ENCODE measurements at regions not wholly inside any gene's neighbourhood (a gene's known extent, or its start where the extent isn't known, plus 50 kb on each side); places are given as distances from the start of the nearest gene placed in this dataset.

DNA sequence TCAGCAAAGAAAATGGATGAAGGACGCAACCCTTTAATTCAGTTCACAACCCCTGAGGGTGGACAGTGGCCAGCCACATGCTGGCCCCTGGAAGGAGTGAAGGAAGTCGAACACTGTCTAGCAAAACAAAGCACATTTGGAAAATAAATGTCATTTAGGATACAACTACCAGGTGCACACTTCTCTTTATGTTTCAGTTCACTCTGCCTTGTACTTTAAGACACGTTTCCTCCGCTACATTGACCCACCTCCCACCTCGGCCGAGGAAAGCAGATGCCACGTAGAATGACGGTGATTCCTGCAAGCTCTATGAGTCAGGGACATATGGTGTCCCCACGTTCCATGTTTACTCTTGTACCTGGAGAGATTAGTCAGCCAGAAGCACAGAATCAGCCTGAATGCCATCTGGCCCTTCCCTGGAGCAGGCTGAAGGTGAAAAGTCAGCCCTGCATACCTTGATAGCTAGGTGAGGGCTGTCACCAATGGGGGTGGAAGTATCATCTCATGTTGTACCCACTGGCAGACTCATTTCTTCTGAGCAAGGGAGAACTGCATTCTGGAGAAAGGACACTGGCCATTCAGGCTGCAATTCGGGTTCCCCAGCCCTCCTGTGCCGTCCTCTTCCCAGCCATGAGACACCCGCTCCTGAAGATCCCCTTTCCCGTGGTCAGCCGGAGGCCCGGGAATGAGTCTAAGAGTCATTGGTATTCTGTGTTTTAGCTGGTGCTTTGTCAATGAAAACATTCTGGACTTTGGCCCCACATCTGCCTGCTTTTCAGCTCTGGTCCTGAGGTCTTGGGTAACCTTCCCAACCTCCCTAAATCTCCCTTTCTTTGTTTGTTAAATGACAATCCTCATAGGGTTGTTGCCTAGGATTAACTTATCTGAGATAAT, 60.6 kb downstream of the FOXA2 start (continued):
- TF ChIP-seq, protein P1, sequence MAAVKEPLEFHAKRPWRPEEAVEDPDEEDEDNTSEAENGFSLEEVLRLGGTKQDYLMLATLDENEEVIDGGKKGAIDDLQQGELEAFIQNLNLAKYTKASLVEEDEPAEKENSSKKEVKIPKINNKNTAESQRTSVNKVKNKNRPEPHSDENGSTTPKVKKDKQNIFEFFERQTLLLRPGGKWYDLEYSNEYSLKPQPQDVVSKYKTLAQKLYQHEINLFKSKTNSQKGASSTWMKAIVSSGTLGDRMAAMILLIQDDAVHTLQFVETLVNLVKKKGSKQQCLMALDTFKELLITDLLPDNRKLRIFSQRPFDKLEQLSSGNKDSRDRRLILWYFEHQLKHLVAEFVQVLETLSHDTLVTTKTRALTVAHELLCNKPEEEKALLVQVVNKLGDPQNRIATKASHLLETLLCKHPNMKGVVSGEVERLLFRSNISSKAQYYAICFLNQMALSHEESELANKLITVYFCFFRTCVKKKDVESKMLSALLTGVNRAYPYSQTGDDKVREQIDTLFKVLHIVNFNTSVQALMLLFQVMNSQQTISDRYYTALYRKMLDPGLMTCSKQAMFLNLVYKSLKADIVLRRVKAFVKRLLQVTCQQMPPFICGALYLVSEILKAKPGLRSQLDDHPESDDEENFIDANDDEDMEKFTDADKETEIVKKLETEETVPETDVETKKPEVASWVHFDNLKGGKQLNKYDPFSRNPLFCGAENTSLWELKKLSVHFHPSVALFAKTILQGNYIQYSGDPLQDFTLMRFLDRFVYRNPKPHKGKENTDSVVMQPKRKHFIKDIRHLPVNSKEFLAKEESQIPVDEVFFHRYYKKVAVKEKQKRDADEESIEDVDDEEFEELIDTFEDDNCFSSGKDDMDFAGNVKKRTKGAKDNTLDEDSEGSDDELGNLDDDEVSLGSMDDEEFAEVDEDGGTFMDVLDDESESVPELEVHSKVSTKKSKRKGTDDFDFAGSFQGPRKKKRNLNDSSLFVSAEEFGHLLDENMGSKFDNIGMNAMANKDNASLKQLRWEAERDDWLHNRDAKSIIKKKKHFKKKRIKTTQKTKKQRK (IDR thresholded peaks at IDR 0.05; ENCODE audit: low read length): no peak
- TF ChIP-seq RAD21 (CRISPR knock-in tag; IDR thresholded peaks at IDR 0.05): peak; percentile 72
- peak; percentile 94 for TF ChIP-seq MED1 (CRISPR knock-in tag; IDR thresholded peaks at IDR 0.05)
- TF ChIP-seq ZNF564 (CRISPR knock-in tag; IDR thresholded peaks at IDR 0.05): no peak
- TF ChIP-seq HINFP (CRISPR knock-in tag; IDR thresholded peaks at IDR 0.05; ENCODE audit: low read depth): peak; percentile 56; the same call in 1 of the 2 replicates
- no peak; the same call in 1 of the 2 replicates for TF ChIP-seq TSC22D2 (CRISPR knock-in tag; IDR thresholded peaks at IDR 0.05; ENCODE audit: borderline replicate concordance)
- TF ChIP-seq, protein P2, sequence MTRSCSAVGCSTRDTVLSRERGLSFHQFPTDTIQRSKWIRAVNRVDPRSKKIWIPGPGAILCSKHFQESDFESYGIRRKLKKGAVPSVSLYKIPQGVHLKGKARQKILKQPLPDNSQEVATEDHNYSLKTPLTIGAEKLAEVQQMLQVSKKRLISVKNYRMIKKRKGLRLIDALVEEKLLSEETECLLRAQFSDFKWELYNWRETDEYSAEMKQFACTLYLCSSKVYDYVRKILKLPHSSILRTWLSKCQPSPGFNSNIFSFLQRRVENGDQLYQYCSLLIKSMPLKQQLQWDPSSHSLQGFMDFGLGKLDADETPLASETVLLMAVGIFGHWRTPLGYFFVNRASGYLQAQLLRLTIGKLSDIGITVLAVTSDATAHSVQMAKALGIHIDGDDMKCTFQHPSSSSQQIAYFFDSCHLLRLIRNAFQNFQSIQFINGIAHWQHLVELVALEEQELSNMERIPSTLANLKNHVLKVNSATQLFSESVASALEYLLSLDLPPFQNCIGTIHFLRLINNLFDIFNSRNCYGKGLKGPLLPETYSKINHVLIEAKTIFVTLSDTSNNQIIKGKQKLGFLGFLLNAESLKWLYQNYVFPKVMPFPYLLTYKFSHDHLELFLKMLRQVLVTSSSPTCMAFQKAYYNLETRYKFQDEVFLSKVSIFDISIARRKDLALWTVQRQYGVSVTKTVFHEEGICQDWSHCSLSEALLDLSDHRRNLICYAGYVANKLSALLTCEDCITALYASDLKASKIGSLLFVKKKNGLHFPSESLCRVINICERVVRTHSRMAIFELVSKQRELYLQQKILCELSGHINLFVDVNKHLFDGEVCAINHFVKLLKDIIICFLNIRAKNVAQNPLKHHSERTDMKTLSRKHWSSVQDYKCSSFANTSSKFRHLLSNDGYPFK (CRISPR knock-in tag; IDR thresholded peaks at IDR 0.05; ENCODE audit: borderline replicate concordance): peak; percentile 83; the same call in 1 of the 2 replicates
- TF ChIP-seq NR2F1 (CRISPR knock-in tag; IDR thresholded peaks at IDR 0.05): peak in 1 of 2 experiments; percentile 58; a peak in 2 of 4 replicates
- no peak for TF ChIP-seq ZNF282 (IDR thresholded peaks at IDR 0.05; ENCODE audit: partially characterized antibody)
- peak; percentile 68; the same call in 1 of the 2 replicates for TF ChIP-seq SNAPC5 (CRISPR knock-in tag; IDR thresholded peaks at IDR 0.05; ENCODE audit: borderline replicate concordance)
- TF ChIP-seq RCOR2 (CRISPR knock-in tag; IDR thresholded peaks at IDR 0.05): peak; percentile 96
- peak; percentile 58; the same call in 1 of the 2 replicates for TF ChIP-seq FOXK2 (IDR thresholded peaks at IDR 0.05)
- TF ChIP-seq CTCF (CRISPR knock-in tag; IDR thresholded peaks at IDR 0.05): no peak
- TF ChIP-seq AGO2 (optimal IDR thresholded peaks at IDR 0.05; ENCODE audit: low read depth, low read length): no peak
- TF ChIP-seq KDM3A (CRISPR knock-in tag; IDR thresholded peaks at IDR 0.05; ENCODE audit: low read depth): peak; percentile 93
- TF ChIP-seq SMAD9 (CRISPR knock-in tag; IDR thresholded peaks at IDR 0.05): peak; percentile 88; the same call in 1 of the 2 replicates
- peak; percentile 28; the same call in 1 of the 2 replicates for TF ChIP-seq DR1 (CRISPR knock-in tag; IDR thresholded peaks at IDR 0.05)
- no peak; the same call in 1 of the 2 replicates for TF ChIP-seq SRY (CRISPR knock-in tag; IDR thresholded peaks at IDR 0.05)
- TF ChIP-seq MTF2 (CRISPR knock-in tag; IDR thresholded peaks at IDR 0.05; ENCODE audit: borderline replicate concordance): no peak

Data from HepG2 (cell line).